Skin epidermis (tissue), 12 donors: ENCODE measurements at regions not wholly inside any gene's neighbourhood (a gene's known extent, or its start where the extent isn't known, plus 50 kb on each side); places are given as distances from the start of the nearest gene placed in this dataset.
"Not testable (repeated sequence)": the region's sequence is repeated elsewhere in the genome, so short reads cannot be mapped to it uniquely, and the experiment has no call there.

Experiments
- H3K27ac ChIP-seq, 21 experiments: fragments of 200-600 bp; sonication (generic) in 11 of 21; one replicate each; pipeline ENCODE4 v1.5.0; 2020; ENCODE audit warnings: mild to moderate bottlenecking in 3 of 21, inconsistent platforms in 2 of 21, moderate library complexity in 2 of 21
- H3K4me3 ChIP-seq, 7 experiments: fragments of 200-600 bp; sonication (generic) in 2 of 7; one replicate each; pipeline ENCODE4 v1.5.0; 2020; ENCODE audit warnings: inconsistent platforms in 2 of 7, mild to moderate bottlenecking in 2 of 7, moderate library complexity in 1 of 7

DNA sequence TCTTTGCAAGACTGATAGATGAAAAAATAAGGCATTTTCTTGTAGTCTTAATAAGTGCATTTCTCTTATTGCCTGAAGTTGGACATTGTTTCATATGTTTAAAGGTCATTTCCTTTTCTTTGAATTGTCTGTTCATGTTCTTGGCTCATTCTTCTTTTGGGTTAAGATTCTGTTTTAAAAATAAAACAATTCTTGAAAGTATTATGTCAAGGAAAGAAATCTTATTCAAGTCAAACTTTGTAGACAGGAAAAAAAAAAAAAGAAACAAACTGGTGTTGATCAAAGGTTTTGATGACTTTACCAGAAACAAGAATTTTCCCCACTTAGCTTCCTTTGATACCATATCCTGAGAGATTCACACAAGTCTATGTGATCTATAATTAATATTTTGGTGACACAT is 132.9 kb upstream of the AADACL2 start:
- H3K27ac ChIP-seq: no peak overlapping the region
- H3K4me3 ChIP-seq: no peak overlapping the region

DNA sequence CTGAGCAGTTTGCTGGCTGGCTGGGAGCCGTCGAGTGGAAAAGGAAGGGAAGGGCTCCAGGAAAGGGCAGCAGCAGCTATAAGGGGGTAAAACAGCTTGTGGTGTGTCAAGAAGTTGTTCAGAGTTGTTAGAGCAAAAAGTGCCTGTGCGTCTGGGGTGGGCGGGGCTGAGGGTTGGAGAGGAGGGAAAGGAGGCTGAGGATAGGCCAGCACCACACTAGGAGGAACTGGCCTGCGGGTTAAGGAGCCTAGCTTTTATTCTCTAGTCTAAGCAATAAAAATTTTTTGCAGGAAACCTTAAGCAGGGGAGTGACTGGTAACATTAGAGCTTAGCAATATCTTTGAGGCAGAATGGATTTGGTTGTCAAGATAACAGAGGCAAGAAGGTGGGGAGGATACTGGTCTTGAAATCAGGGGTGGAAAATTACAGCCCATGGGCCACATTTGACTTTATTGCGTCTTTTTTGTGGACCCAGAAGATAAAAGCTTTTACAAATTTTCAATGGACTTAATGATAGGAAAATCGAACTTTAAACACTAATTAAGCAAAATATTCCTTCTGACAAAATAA is 134.5 kb upstream of the AADACL2 start:
- no peak overlapping the region for H3K27ac ChIP-seq

DNA sequence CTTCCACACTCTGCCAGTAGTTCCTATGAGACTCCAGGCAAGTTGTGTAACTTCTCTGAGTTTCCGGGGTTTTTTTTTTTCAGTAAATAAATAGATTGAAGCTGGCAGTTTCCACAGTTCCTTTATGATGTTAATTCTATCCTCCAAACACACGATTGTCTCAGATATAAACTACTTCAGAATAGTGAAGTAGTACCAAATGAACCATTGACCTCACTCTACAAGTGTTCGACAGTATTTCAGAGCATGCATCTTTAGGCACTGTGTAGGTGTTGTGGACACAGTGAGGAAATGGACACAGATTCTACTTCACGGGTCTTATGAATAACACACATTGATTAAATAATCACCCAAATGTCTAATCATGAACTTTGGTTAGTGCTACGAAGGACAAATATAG is 136.1 kb upstream of the IGSF10 start:
- H3K4me3 ChIP-seq: no peak overlapping the region
- H3K27ac ChIP-seq: no peak overlapping the region

More for the DNA sequence above, 134.5 kb upstream of the AADACL2 start:
- no peak overlapping the region for H3K4me3 ChIP-seq

DNA sequence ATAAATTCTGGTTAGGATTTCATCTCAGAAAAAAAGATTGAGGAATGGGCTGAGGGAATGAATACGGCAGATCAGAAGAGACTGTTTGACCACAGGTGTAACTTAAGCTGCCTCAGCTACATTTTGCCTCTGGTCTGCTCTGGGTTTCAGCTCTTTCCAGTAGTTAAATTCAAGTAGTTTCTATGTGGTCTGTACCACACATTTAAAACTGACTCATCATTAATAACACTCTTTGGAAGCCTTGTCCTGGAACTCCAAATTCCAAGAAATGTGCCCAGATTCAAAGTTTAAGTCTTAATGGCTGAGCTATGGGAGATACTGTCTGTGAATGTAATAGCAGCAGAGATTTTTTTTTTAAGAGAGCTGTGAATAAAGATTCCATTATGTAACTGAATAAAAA is 133.1 kb upstream of the IGSF10 start:
- H3K27ac ChIP-seq: no peak overlapping the region
- H3K4me3 ChIP-seq: no peak overlapping the region

DNA sequence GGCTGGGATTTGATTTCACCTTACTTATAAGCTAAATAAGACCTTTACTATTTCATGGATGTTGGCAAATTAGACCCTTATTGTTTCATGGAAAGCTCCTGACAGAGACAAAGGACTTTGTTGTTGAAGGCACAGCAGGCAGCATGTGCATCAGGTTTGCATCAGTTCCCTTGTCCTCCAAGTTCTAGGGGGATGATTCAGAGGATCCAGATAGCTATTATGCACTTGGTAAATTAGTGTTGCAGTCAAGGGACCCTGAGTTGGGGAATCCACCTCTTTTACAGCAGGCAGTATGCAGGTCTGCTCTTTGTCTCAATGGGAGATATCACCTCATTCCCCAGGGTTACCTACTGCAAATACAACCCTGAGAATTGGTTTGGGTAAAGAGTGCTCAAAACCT is 131.4 kb upstream of the IGSF10 start:
- no peak overlapping the region for H3K27ac ChIP-seq
- no peak overlapping the region for H3K4me3 ChIP-seq

DNA sequence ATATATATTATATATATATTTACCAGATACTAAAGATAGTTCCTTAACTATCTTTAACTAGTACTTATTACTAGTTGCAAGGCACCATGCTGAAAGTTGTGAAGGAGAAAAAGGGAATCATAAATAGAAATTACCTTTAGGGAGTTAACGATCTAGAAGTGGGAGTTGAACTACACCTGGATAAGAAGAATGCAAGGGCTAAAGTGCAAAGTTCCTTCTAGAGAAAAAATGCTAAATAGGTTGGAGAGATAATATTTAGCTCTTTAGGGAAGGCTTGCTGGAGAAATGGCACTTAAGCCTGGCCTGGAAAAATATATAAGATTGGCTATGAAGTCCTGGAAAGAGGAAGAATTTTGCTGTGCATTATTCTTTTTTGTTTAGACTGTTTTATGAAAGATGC is 130.6 kb upstream of the IGSF10 start:
- H3K27ac ChIP-seq: no peak overlapping the region
- no peak overlapping the region for H3K4me3 ChIP-seq

DNA sequence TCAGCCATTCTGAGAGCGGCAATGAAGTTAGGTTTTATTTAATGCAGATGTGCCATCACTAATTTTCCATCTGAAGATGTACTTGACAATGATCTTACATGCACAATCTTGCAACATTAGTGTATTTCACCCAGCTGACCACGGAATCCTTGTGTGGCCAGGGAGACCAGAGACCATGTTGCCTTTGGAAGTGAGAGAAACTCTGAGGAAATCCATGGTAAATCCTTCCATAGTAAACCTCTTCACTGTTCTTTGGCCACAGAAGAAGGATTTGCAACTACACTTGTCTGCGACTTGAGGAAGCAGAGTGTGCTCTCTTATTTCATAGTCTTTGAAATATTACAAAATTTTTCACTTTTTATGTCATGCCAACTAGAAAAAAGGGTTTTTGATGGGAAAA is 128.4 kb upstream of the IGSF10 start:
- Histone ChIP-seq H3K27ac (no peak overlapping the region), H3K4me3 (no peak overlapping the region)

DNA sequence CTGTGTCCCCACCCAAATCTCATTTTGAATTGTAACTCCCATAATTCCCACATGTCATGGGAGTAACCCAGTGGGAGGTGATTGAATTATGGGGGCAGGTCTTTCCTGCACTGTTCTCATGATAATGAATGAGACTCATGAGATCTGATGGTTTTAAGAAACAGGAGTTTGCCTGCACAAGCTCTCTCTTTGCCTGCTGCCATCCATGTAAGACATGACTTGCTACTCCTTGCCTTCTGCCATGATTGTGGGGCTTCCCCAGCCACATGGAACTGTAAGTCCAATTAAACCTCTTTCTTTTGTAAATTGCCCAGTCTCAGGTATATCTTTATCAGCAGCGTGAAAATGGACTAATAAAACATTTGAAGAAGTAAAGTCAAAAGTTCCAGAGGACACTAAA is 126.8 kb upstream of the IGSF10 start:
- not testable (repeated sequence) for H3K27ac ChIP-seq

DNA sequence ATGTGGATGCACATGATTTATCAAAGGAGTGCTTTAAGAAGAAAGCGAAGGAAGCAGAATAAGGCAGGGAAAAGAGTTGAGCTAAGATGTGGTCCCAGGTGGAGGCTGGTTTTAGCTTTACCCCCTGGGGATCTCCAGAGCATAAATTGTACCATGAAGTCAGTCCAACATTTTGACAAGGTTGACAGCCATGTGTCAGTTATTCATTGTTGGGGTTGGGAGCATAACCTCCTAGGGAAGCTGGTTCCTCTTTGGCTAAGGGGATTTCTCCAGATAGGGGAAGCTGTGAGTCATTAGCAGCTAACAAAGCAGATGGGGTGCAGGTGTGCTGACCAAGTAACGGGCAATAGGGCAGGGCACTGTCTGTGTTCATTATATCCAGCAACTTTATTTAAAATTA is 123.7 kb upstream of the IGSF10 start:
- Histone ChIP-seq H3K4me3 (no peak overlapping the region), H3K27ac (no peak overlapping the region)

More for the DNA sequence above, 126.8 kb upstream of the IGSF10 start:
- not testable (repeated sequence) for H3K4me3 ChIP-seq

DNA sequence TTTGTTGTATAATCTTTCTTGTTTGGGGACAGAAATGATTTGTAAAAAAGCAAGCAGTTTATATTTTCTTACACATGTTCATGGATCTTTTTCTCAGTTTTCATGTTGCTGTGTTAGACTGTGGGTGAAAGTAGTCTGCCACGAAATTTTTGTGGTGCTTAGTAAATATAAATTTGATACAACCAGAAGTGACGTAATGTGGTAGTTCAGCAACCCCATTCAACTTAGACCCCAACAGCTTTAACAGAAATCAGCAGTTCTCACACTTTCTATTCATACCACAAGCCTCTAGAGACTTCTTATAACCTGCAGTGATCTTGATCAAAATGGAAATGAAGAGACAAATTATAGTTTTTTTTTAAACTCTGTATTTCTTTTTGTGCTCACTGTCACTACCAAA is 120.2 kb upstream of the IGSF10 start:
- H3K27ac ChIP-seq: peak overlapping the region in 6 of 21 experiments; percentile 0 to 60 (median 14)
- no peak overlapping the region for H3K4me3 ChIP-seq

DNA sequence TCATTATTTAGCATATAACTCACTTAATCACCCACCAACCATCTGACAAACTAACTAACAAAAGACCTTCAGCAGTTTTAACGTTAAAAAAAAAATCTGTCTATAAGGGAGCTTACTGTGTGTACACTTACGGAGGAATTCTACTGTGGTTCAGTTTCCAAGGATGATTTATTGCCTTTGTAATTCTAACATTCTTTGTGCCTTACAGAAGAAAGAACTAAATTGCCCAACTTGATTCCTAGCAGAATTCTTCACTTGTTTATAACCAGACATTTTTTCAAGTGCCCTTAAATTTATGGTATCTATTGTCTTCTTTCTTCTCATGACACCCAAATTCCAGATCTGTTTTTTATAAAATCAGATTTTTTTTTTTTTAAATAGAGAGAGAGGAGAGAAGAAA is 119.7 kb upstream of the IGSF10 start:
- H3K4me3 ChIP-seq: no peak overlapping the region
- H3K27ac ChIP-seq: peak overlapping the region in 5 of 21 experiments; percentile 12 to 60 (median 22)

DNA sequence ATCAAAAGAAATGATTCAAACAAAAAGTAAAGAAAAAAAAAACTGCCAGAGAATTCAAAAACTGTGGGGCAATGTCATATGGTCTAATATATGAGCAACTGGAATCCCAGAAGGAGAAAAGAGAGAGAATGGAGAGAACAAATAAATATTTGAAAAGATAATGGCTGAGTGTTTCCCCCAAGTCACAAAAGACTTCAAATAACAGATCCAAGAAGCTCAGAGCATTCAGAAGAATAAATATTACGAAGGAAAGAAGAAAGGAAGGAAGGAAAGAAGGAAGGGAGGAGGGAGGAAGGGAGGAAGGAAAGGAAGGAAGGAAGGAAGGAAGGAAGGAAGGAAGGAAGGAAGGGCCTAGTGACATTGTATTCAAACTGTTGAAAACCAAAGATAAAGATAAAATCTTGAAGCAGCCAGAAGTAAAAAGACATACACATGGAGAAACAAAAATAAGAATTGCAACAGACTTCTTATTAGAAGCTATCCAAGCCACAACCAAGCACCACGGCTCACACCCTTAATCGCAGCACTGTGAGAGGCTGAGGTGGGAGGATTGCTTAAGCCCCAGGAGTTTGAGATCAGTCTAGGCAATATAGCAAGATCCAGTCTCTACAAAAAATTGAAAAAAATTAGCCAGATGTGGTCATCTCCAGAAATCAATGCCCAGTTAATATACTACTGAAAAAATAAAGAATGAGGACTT is 118.9 kb upstream of the IGSF10 start:
- H3K4me3 ChIP-seq: no peak overlapping the region
- H3K27ac ChIP-seq: peak overlapping the region in 4 of 21 experiments; percentile 16 to 35 (median 18)

DNA sequence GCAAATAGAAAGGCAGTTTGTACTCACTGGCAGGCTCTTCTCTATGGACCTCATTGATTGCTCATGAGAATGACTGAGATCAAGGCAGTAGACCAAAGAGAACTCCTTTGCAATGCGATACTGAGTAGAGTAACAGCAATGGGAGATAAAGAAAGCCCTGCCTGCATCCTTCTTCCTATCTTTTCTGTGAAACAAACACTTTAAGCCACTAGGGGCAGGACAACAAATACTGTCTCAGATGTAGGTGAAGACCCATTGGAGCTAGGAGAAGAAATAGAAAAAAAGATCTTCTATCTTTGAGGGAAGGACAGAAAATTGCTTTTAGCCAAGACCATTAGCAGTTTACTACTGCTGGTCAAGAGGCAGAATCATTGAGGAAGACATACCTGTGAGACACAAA is 117.6 kb upstream of the IGSF10 start:
- no peak overlapping the region for H3K4me3 ChIP-seq
- H3K27ac ChIP-seq: no peak overlapping the region

DNA sequence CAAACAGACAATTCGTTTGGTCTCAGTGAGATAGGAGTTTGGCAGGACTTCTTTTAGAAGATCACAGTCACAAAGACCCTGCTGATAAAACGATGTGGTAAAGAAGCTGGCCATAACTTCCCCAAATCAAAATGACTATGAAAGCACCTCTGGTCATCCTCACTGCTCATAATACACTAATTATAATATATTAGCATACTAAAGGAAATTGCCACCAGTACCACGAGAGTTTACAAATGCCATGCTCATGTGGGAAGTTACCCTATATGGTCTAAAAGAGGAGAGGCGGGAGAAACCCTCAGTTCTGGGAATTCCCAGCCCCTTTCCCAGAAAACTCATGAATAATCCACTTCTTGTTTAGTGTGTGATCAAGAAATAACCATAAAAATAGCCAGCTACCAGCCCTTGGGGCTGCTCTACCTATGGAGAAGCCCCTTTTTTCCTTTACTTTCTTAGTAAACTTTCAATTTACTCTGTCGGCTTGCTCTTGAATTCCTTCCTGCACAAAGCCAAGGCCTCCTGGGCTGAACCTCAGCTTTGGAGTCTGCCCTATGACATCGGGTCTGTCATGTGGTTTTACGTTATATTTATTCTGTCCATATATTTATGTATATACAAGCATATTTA is 115.8 kb upstream of the IGSF10 start:
- no peak overlapping the region for H3K4me3 ChIP-seq
- H3K27ac ChIP-seq: no peak overlapping the region

DNA sequence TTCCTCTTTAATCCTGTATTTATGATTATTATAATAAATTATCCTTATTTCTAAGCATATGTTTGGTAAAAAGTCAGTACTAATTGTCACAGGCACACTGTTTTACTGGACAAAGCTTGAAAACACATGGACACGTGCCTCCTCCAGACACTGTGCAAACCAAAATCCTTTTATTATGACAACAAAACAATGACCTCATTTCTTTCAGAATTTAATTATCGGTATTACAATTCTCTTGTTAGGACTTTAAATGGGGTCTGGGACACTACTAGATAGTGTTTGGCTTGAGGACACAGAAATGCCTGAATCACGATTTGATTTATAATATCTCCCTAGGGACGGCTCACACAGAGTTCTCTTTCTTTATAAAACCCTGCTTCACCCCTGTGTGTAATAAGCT is 107.3 kb upstream of the IGSF10 start:
- Histone ChIP-seq H3K27ac (peak overlapping the region in 2 of 21 experiments; percentile 20 to 33), H3K4me3 (no peak overlapping the region)

DNA sequence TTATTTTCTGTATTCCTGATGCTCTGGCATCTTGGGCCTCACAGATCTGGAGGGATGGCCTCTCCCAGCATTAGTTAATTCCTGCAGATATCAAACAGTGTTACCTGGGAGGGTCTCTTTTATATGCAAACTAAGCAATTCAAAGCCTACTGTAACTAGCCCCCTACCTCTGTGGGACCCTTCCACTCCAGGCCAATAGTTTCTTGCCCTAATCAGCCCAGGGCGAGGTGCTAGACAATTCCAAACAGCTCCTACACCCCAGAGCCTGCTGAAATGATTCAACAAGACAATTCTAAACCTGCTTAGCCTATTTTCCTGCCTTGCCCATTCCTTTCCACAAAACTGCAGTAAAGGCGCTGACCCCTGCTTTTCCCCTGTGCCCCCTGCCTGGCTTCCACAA is 106.6 kb upstream of the IGSF10 start:
- H3K4me3 ChIP-seq: no peak overlapping the region

DNA sequence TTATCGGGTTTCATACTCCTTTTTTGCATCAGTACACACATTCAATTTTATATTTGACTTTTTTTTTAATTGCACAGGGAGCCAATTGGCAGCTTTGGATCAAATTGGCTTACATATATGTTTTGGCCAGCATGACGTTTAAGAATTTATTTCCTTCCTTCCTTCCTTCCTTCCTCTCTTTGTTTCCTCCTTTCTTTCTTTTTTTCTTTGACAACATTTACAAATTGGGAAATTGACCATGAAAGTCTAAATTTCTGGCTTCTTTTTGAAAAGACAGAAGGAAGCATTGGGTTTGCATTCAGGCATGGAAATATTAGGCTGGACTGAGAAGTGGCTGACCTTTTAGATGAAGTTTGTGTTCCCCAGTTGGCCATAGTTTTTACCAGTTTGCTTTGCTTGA is 103.4 kb upstream of the IGSF10 start:
- no peak overlapping the region for H3K4me3 ChIP-seq
- no peak overlapping the region for H3K27ac ChIP-seq

More for the DNA sequence above, 106.6 kb upstream of the IGSF10 start:
- peak overlapping the region in 1 of 21 experiments; percentile 51 for H3K27ac ChIP-seq

DNA sequence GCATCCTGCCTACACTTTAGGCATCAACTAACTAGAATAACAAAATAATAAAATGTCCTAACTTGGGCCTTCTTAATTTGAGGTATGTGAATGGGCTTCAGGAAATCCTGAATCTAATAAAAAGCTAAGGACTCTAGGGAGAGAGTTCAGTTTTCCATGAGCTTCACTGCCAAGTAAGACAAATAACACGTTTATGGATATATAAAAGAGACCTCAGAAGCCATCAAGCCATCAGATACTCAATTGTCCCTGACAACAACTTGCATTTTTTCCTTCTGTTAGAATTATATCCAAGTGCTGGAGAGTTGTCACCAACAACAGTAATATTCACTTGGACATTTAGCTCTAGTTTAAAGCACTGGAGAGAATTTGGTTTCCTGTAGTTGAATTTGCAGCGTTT is 102.4 kb upstream of the IGSF10 start:
- Histone ChIP-seq H3K4me3 (no peak overlapping the region), H3K27ac (no peak overlapping the region)

DNA sequence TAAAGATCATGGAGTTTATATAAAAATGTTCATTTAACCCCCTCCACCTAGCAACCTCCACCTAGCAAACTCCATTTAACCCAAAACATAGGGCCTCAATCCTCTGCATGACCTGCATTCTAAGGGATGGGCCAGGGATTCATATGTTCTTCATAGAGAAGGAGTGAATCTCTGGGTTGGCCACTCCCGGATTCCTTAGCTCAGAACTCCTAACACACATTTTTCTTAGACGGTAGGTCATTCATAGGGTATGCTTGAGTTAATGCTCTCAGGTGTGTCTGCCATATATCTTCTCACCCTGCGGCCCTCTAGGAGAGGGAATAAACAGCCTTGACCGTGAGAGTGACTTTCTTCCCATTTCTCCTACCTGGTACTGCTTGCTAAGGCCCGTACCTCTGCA is 102.0 kb upstream of the IGSF10 start:
- Histone ChIP-seq H3K27ac (no peak overlapping the region), H3K4me3 (no peak overlapping the region)

DNA sequence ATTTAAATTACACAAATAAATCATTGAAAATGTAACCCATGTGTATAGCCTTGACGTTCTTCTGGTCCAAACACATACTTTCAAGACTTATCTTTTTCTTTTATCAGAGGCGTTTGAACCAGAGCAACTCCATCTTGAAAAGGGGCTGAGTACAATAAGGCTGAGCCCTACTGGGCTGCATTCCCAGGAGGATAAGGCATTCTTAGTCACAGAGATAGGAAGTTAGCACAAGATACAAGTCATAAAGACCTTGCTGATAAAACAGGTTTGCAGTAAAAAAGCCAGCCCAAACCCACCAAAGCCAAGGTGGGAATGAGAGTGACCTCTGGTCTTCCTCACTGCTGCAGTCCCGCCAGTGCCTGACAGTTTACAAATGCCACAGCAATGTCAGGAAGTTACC is 101.0 kb upstream of the IGSF10 start:
- no peak overlapping the region for H3K27ac ChIP-seq

DNA sequence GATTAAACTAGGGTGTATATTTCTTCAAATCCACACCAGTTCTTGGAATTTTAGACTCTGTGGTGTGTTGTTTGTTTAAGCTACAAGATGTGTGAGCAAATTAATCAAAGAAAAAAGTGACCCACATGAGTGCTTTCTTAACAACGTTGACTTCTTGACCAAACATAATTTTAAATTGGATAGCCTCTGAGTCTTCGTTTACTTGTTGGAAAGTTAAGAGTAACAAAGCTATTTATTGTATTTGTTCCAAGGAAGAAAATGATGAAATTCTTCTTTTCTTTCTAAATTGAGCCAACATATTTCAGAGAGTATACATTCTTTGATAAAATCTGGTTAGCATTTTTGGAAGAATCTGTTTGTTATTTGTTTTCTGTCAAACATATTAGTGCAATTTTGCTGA is 99.9 kb upstream of the IGSF10 start:
- no peak overlapping the region for H3K27ac ChIP-seq
- no peak overlapping the region for H3K4me3 ChIP-seq

More for the DNA sequence above, 101.0 kb upstream of the IGSF10 start:
- H3K4me3 ChIP-seq: no peak overlapping the region
